ENCODE measurements at regions not wholly inside any gene's neighbourhood (a gene's known extent, or its start where the extent isn't known, plus 50 kb on each side); places are given as distances from the start of the nearest gene placed in this dataset.

- no peak for TF ChIP-seq CTCF (IDR thresholded peaks at IDR 0.05; ENCODE audit: low read length)
- TF ChIP-seq EZH2 (optimal IDR thresholded peaks at IDR 0.05; ENCODE audit: low read depth, low read length), result no peak
Measured at GRCh38 chr5:2381070-2381469, 370.4 kb downstream of the IRX2 start.
